NT2/D1 (cell line): ENCODE measurements at regions not wholly inside any gene's neighbourhood (a gene's known extent, or its start where the extent isn't known, plus 50 kb on each side); places are given as distances from the start of the nearest gene placed in this dataset.
"Not testable (repeated sequence)": the region's sequence is repeated elsewhere in the genome, so short reads cannot be mapped to it uniquely, and the experiment has no call there.

Source experiments
- SUZ12 ChIP-seq: IDR thresholded peaks from 2 replicates; pipeline ENCODE4 v1.6.1; 2011; ENCODE audit not compliant: insufficient read length, insufficient read depth; ENCODE audit errors: extremely low read depth
- YY1 ChIP-seq: IDR thresholded peaks from 2 replicates; pipeline ENCODE4 v1.6.1; 2011; ENCODE audit not compliant: insufficient read length, insufficient read depth
- ZNF274 ChIP-seq: IDR thresholded peaks from 2 replicates; pipeline ENCODE4 v1.6.1; 2011; ENCODE audit warnings: mild to moderate bottlenecking, low read depth, low read length

GRCh38 chr9:65386699-65387098 is 101.7 kb upstream of the FOXD4L5 start:
- TF ChIP-seq SUZ12, ZNF274, YY1: not testable (repeated sequence)
